Inferior parietal cortex (tissue), 1 donor: ENCODE measurements at regions not wholly inside any gene's neighbourhood (a gene's known extent, or its start where the extent isn't known, plus 50 kb on each side); places are given as distances from the start of the nearest gene placed in this dataset.

Source experiments
- DNase-seq: peaks from one replicate; pipeline ENCODE4 v3.0.0-alpha.2; 2016; ENCODE audit errors: extremely low spot score

- no peak for DNase-seq
Measured at GRCh38 chr6:156154896-156155295, 622.3 kb upstream of the ARID1B start.

- DNase-seq, result no peak
Measured at GRCh38 chr6:156150391-156150790, 626.8 kb upstream of the ARID1B start.

GRCh38 chr6:156146891-156147290 lies 630.3 kb upstream of the ARID1B start:
- no peak for DNase-seq

DNA sequence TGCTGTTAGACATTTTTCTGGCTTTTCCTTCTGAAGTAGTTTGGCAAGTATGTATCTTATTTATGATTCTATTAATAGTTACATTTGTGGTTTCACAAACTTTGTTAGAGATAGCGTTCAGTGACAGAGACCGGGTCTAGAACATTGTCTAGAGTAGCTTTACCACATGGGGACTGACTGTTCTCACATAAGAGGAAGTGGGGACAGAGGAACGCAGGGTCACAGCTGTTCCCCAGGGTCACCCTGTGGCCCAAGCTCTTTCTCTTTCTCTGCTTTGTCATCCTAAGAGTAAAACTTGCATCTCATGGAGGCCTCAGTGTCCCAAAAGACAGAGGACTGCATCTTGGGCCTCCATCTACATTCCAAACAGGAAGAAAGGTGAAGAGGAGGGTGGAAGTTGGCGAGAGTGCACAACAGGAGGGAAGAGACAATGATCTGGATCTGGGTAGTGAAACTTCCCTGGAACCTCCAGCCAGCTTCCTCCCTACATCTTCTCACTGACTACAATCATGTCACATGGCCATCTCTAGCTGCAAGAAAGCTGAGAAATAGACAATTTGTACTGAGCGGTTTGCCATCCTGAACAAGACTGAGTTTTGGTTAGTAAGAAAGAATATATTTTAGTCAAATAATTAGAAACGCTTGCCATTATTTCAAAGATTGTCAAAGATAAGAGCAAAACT lies 645.8 kb upstream of the ARID1B start:
- DNase-seq, result no peak

DNA sequence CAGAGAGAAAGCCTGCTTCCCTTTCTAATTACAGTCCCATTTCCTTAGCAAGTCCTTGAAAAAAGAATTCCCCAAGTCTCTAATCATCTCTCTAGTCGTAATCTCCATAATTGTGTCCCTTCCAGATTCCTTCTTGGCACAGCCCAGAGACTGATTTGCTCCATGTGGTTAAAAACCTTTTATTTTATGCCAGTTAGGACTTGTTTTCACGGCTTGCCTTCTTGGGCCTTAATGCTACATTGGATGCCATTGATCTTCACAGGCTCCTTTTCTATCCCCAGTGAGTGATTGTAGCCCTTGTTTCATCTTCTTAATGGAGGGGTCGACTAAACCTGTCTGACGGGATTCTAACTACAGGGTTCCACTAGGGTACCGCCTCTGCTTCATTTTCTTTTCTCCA lies 650.6 kb upstream of the ARID1B start:
- peak; percentile 17 for DNase-seq

DNA sequence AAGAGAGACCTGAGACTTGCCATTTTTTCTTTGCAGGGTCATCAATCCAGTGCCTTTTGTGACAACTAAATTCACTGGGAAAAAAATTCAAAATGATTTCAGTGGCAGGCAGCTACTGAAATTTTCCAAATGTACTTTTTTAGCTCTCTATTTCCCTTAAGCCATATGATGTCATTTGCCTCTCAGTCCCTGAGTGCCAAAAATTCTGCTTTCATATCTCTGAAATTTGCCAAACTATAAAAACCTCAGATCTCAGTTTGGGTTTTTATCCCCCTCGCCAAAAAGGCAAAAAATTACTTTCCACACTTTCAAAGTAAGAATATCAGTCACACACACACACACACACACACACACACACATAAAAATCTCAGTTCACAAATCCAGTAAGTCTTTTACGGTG lies 651.3 kb upstream of the ARID1B start:
- DNase-seq, result peak; percentile 25

GRCh38 chr6:156123731-156124130 lies 653.4 kb upstream of the ARID1B start:
- no peak for DNase-seq

GRCh38 chr6:156121973-156122372 lies 655.2 kb upstream of the ARID1B start:
- no peak for DNase-seq

DNA sequence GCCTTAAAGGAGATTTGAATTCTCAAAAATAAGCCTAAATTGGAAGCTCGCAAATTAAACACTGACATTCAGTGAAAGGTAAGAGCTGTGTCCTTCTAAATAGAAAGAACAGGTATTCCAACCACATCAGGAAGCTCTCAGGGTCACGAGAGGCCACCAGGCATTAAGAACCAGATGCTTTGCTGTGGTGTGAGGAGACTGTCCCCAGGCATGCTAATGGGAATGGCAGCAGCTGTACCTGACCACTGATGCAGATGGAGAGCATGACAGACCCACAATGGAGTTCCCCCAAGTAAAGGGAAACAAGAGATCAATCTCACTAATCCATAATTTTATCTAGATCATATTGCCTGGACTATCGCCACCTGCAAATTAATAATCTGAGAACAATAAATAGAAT lies 658.9 kb upstream of the NOX3 start:
- no peak for DNase-seq

DNA sequence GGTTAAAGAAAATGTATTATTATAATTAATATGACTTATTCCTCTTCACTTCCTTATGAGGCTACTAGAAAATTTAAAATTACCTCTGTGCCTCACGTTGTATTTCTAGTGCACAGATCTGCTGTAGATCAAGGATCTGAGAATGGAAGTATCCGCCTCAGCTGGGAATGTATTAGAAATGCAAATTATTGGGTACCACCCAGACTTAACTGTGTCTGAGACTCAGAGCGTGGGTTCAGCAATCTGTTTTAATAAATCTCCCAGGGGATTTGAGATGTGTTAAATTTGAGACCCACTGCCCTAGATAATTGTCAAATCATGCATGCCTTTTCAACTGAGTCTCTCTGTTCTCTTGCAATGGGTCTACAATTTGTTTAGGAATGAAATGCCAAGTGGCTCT lies 658.0 kb upstream of the NOX3 start:
- DNase-seq, result no peak

GRCh38 chr6:156111913-156112312 lies 656.3 kb upstream of the NOX3 start:
- DNase-seq, result no peak

- no peak for DNase-seq
Measured at GRCh38 chr6:156110249-156110648, 654.6 kb upstream of the NOX3 start.

- no peak for DNase-seq
Measured at GRCh38 chr6:156109713-156110112, 654.1 kb upstream of the NOX3 start.

DNA sequence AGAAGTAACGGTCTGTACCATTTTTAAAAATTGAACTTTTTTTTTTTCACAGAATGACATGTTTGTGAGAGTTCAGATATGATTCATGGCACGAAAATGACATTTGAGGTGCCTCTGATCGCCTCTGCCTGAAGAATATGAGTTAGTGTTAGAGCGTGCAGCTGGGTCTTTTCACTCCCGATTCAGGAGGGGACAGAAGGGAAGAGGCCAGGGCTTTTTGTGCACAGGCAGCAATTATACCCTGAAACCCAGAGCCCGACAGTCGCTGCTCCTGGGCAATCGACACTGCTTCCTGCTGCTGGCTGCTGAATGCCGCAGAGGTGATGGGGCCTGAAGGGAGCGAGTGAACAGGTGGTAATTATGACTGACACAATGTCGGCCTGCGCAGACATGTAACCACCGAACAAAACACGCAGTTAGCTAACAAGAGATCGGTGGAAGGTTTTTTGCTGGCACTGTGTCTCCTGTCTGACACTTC lies 652.0 kb upstream of the NOX3 start:
- no peak for DNase-seq

DNA sequence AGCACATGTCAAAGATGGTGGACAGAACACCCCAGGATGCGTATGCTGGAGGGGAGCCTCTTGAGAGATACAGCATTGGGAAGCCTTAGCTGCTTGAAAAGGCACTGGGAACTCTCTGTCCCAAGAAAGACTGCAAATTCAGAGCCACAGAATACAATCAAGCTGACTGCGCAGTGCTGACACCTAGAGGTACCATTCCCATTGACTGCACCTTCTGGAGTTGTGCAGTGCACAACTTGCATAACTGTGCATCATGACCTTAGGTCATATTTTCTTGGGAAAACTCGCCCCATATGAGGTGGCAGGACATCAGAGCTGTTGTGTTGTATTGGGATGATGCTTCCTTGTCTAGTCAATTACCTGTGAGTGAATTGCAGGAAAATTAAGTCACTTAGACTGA lies 646.5 kb upstream of the NOX3 start:
- DNase-seq, result no peak

DNA sequence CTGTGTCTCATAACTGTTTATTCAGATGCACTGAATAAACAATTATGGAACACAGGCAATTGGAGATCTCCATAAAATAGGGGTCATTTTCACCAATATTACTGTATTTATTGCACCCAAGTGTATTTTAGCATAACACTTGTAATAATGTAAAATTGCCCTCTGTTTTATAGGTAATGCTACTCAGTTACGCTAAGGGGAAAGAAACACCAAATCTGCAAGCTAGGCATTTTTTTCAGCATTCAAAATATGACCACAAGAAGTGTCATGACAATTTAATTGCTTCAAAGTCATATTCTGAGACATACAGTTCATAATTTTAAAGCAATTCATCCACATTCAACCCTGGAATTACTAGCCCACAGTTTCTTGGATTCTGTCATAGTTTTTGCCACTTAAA lies 643.2 kb upstream of the NOX3 start:
- no peak for DNase-seq

DNA sequence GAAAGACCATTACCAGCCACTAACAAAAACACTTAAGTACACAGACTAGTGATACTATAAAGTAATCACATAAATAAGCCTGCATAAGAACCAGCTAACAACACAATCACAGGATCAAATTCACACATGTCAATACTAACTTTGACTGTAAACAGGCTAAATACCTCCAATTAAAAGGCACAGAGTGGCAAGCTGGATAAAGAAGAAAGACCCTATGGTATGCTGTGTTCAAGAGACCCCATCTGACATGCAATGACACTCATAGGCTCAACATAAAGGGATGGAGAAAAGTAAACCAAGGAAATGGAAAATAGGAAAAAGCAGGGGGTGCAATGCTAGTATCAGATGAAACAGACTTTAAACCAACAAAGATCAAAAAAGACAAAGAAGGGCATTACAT lies 631.8 kb upstream of the NOX3 start:
- DNase-seq, result no peak

- no peak for DNase-seq
Measured at GRCh38 chr6:156082012-156082411, 626.4 kb upstream of the NOX3 start.

- no peak for DNase-seq
Measured at GRCh38 chr6:156080371-156080770, 624.7 kb upstream of the NOX3 start.

- DNase-seq, result no peak
Measured at GRCh38 chr6:156068881-156069280, 613.2 kb upstream of the NOX3 start.

- no peak for DNase-seq
Measured at GRCh38 chr6:156065849-156066248, 610.2 kb upstream of the NOX3 start.

DNA sequence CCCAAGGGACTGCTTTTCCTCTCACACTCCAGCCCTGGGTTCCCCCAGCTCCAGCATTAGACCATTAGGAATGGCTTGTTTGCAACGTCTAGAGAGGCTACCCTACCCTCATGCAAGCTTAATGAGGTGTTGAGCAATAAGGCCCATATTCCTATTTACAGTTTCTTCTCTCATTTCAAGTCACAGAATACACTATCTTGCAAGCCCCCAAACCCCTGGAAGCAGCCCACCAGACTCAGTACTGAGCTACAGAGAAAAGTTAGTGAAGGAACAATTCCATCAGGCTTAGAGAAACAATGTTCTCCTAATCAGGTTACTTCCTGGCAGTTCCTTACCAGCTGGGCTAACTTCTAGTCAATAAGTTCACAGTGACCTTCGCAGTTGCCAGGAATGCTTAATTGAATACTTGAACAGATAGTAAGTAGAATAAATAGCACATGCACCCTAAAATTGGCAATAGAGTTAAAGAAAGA lies 606.5 kb upstream of the NOX3 start:
- no peak for DNase-seq

- DNase-seq, result no peak
Measured at GRCh38 chr6:156061465-156061864, 605.8 kb upstream of the NOX3 start.

- no peak for DNase-seq
Measured at GRCh38 chr6:156060013-156060412, 604.4 kb upstream of the NOX3 start.
